Spleen (tissue), 11 donors: ENCODE measurements at regions not wholly inside any gene's neighbourhood (a gene's known extent, or its start where the extent isn't known, plus 50 kb on each side); places are given as distances from the start of the nearest gene placed in this dataset.

ENCODE experiments used
- DNase-seq: peaks from one replicate; pipeline ENCODE4 v3.0.0-alpha.2; 2020
- H3K27ac ChIP-seq, 8 donors: fragments of 200-600 bp; sonication (generic) in 7 of 8; 1 replicate in 4 of 8; 2 replicates in 4 of 8; pipeline versions ENCODE4 v1.5.0 to v1.8.0; 2016 to 2021; ENCODE audit warnings: inconsistent platforms in 4 of 8, mild to moderate bottlenecking in 4 of 8, moderate library complexity in 1 of 8
- H3K27me3 ChIP-seq, 7 donors: fragments of 200-600 bp; sonication (generic) in 6 of 7; replicated peaks in 1 of 7; 1 replicate in 4 of 7; 2 replicates in 3 of 7; pipeline versions ENCODE4 v1.5.0 to v1.8.0; 2016 to 2021; ENCODE audit warnings: inconsistent platforms in 3 of 7, mild to moderate bottlenecking in 1 of 7
- H3K36me3 ChIP-seq, 6 donors: fragments of 200-600 bp; sonication (generic) in 5 of 6; 1 replicate in 4 of 6; 2 replicates in 2 of 6; pipeline versions ENCODE4 v1.5.0 to v1.8.0; 2016 to 2021; ENCODE audit warnings: inconsistent platforms in 2 of 6
- H3K4me1 ChIP-seq, 6 donors: fragments of 200-600 bp; sonication (generic) in 5 of 6; 1 replicate in 3 of 6; 2 replicates in 3 of 6; pipeline versions ENCODE4 v1.5.0 to v1.8.0; 2016 to 2021; ENCODE audit warnings: inconsistent platforms in 3 of 6
- H3K4me3 ChIP-seq, 8 donors: fragments of 200-600 bp; sonication (generic) in 7 of 8; 1 replicate in 4 of 8; 2 replicates in 4 of 8; pipeline versions ENCODE4 v1.5.0 to v1.8.0; 2016 to 2021; ENCODE audit warnings: inconsistent platforms in 4 of 8, mild to moderate bottlenecking in 4 of 8, moderate library complexity in 2 of 8
- H3K9me3 ChIP-seq, 8 donors: fragments of 200-600 bp; sonication (generic) in 7 of 8; 1 replicate in 4 of 8; 2 replicates in 4 of 8; pipeline versions ENCODE4 v1.5.0 to v1.8.0; 2016 to 2021; ENCODE audit warnings: inconsistent platforms in 4 of 8
- CTCF ChIP-seq, 11 experiments: fragments of 200-600 bp in 7 of 11; fragments of 450-650 bp in 4 of 11; sonication (generic) in 4 of 11; IDR thresholded peaks in 8 of 11; conservative IDR thresholded peaks in 3 of 11; 1 replicate in 7 of 11; 2 replicates in 4 of 11; pipeline versions ENCODE4 v1.4.0 to v1.8.0; 2016 to 2021; ENCODE audit warnings: antibody characterized with exemption in 11 of 11, inconsistent platforms in 4 of 11, mild to moderate bottlenecking in 1 of 11
- POLR2A ChIP-seq, 3 donors: fragments of 450-650 bp; IDR thresholded peaks; one replicate each; pipeline ENCODE4 v1.5.1; 2017; ENCODE audit warnings: antibody characterized with exemption in 3 of 3, mild to moderate bottlenecking in 1 of 3
- POLR2AphosphoS5 ChIP-seq, 3 donors: sonication (generic); formaldehyde crosslinking; IDR thresholded peaks; one replicate each; pipeline ENCODE4 v1.5.1; 2017; ENCODE audit warnings: antibody characterized with exemption in 3 of 3
- WGBS, 5 donors: extraction: QIAGEN DNeasy Blood & Tissue Kit in 3 of 5; methylation state at CpG; one replicate each; pipeline versions ENCODE4 v1.1.5 to v1.1.7; 2013 to 2018; 5-methylcytosine and 5-hydroxymethylcytosine counted together
- intact Hi-C: fragments of 100-400 bp; cut with DNase I; formaldehyde crosslinking; loops from one replicate; pipeline ENCODE4 v1.15.0; 2023; ENCODE audit warnings: low total_unique reads
- donor health status: healthy with polysubstance abuse.
- donor health status: DM: no; HTN: no; CAD: no; lungs with moderate emphysema.
- donor health status: DM: no; HTN: no; CAD: no.
- donor health status: Bipolar disorder and iron deficiency.
- donor health status: healthy.
- donor health status: DM: no; HTN: no; CAD: no.
- donor health status: DM: yes; HTN: yes; CAD: no.

DNA sequence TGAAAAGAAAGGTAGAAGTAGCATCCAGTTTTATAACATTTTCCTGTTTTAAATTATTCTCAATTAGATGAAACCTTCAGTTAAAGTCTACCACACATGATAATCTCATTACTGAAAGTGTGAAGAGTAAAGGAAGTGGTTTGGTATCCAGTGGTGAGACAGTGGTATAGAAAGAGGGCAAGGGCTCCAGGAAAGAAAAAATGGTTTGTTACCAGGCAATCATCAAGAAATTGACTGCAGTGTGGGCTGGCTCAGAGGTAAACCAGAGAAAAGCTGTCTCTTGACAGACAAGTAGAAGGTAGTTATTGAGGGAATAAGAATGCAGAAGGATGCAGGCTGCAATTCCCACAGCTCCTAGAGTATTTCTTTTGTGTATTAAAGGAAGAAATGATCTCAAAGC lies 406.2 kb downstream of the TLL1 start:
- Histone ChIP-seq H3K9me3 (no peaks in the 10 kb centered on the region), H3K4me1 (no peaks in the 10 kb centered on the region), H3K27me3 (no peaks in the 10 kb centered on the region), H3K36me3 (no peaks in the 10 kb centered on the region), H3K4me3 (no peak overlapping the region), H3K27ac (no peak overlapping the region)
- TF ChIP-seq POLR2A (IDR thresholded peaks at IDR 0.05) (no peak), CTCF (IDR thresholded peaks at IDR 0.05 in 8 of 11, conservative IDR thresholded peaks at IDR 0.05 in 3 of 11) (no peak), POLR2AphosphoS5 (IDR thresholded peaks at IDR 0.05) (no peak)
- intact Hi-C loops, result no loop called here
- DNase-seq, result no peak

DNA sequence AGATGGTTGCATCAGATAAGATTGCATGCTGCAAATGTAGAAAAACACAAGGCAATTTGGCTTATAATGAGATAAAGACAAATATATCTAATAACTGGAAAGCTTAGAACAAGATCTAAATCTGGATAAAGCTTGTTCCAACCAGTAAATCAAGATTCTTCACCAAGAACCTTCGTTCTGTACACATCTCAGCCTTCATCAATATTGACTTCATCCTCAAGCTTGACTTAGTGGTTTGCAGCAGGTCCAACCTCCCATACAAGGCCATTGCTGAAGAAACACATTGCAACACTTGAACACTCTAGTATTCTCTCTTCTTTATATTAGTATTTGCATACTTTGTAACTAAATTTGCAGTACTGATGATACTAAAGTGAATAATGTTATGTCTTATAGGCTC lies 407.6 kb downstream of the TLL1 start:
- H3K9me3 ChIP-seq, result no peaks in the 10 kb centered on the region
- H3K4me3 ChIP-seq, result no peak overlapping the region
- intact Hi-C loops, result no loop called here
- TF ChIP-seq CTCF (IDR thresholded peaks at IDR 0.05 in 8 of 11, conservative IDR thresholded peaks at IDR 0.05 in 3 of 11), result no peak
- TF ChIP-seq POLR2A (IDR thresholded peaks at IDR 0.05), result no peak
- no peak for TF ChIP-seq POLR2AphosphoS5 (IDR thresholded peaks at IDR 0.05)
- no peak overlapping the region for H3K27ac ChIP-seq
- no peaks in the 10 kb centered on the region for H3K27me3 ChIP-seq
- DNase-seq, result no peak
- no peaks in the 10 kb centered on the region for H3K36me3 ChIP-seq
- H3K4me1 ChIP-seq, result no peaks in the 10 kb centered on the region
- 40 to 56% (median 44%) methylated on average over 1 of the region's 1 CpG for WGBS, 5 donors

DNA sequence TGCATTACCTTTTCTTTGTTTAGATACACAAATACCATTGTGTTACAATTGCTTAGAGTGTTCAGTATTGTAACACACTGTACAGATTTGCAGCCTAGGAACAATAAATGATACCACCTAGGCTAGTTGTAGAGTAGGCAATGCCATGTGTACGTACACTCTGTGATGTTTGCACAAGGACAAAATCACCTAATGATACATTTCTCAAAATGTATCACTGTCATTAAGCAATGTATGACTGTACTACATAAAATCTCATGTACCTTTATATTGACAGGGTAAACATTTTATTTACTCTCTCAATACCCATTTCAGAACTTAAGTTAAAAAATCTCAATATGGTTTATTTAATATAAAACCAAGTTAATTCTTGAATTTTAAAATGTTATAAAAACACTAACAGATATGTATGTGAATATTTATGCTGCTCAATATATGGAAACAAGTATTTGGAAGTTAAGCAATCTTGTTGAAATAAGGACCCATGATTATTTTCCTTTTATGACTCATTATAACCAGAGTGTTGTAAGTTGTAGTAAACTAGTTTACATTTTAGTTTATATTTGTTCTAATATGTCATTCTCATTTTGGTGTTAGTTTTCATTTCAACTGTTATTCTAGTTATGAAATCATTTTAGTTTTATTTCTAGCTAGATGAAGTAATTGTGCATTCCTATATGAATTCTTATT lies 409.2 kb downstream of the TLL1 start:
- no peak overlapping the region for H3K27ac ChIP-seq
- no peaks in the 10 kb centered on the region for H3K27me3 ChIP-seq
- intact Hi-C loops, result no loop called here
- H3K36me3 ChIP-seq, result no peaks in the 10 kb centered on the region
- H3K4me1 ChIP-seq, result no peaks in the 10 kb centered on the region
- DNase-seq, result no peak
- no peak for TF ChIP-seq POLR2A (IDR thresholded peaks at IDR 0.05)
- no peak for TF ChIP-seq CTCF (IDR thresholded peaks at IDR 0.05 in 8 of 11, conservative IDR thresholded peaks at IDR 0.05 in 3 of 11)
- no peak for TF ChIP-seq POLR2AphosphoS5 (IDR thresholded peaks at IDR 0.05)
- H3K9me3 ChIP-seq, result no peaks in the 10 kb centered on the region
- no peak overlapping the region for H3K4me3 ChIP-seq
- WGBS, 5 donors, result 0 to 88% (median 0%) methylated on average over 1 of the region's 1 CpG

GRCh38 chr4:166284221-166284620 lies 411.2 kb downstream of the TLL1 start:
- intact Hi-C loops, result no loop called here
- Histone ChIP-seq H3K4me3 (no peak overlapping the region), H3K27me3 (no peaks in the 10 kb centered on the region), H3K4me1 (no peaks in the 10 kb centered on the region), H3K9me3 (no peaks in the 10 kb centered on the region), H3K27ac (no peak overlapping the region), H3K36me3 (no peaks in the 10 kb centered on the region)
- DNase-seq, result no peak
- TF ChIP-seq CTCF (IDR thresholded peaks at IDR 0.05 in 8 of 11, conservative IDR thresholded peaks at IDR 0.05 in 3 of 11) (no peak), POLR2AphosphoS5 (IDR thresholded peaks at IDR 0.05) (no peak), POLR2A (IDR thresholded peaks at IDR 0.05) (no peak)
